ENCODE measurements at regions not wholly inside any gene's neighbourhood (a gene's known extent, or its start where the extent isn't known, plus 50 kb on each side); places are given as distances from the start of the nearest gene placed in this dataset.

GRCh38 chr5:105726093-105726492 is 1944.6 kb downstream of the EFNA5 start:
- TF ChIP-seq, protein P1, sequence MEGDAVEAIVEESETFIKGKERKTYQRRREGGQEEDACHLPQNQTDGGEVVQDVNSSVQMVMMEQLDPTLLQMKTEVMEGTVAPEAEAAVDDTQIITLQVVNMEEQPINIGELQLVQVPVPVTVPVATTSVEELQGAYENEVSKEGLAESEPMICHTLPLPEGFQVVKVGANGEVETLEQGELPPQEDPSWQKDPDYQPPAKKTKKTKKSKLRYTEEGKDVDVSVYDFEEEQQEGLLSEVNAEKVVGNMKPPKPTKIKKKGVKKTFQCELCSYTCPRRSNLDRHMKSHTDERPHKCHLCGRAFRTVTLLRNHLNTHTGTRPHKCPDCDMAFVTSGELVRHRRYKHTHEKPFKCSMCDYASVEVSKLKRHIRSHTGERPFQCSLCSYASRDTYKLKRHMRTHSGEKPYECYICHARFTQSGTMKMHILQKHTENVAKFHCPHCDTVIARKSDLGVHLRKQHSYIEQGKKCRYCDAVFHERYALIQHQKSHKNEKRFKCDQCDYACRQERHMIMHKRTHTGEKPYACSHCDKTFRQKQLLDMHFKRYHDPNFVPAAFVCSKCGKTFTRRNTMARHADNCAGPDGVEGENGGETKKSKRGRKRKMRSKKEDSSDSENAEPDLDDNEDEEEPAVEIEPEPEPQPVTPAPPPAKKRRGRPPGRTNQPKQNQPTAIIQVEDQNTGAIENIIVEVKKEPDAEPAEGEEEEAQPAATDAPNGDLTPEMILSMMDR (IDR thresholded peaks at IDR 0.05 in 2 of 3, conservative IDR thresholded peaks at IDR 0.05 in 1 of 3; ENCODE audit: borderline replicate concordance in 1 of 3, insufficient read depth in 1 of 3, low read depth in 2 of 3, low read length in 2 of 3) = no peak
- TF ChIP-seq POLR2A (IDR thresholded peaks at IDR 0.05; ENCODE audit: borderline replicate concordance, extremely low read depth, insufficient read depth, insufficient read length) = no peak

Measured in HCT116 (cell line).